ENCODE measurements at regions not wholly inside any gene's neighbourhood (a gene's known extent, or its start where the extent isn't known, plus 50 kb on each side); places are given as distances from the start of the nearest gene placed in this dataset.

- Histone ChIP-seq H3K9ac (ENCODE audit: low read length) (no peak overlapping the region), H3K9me2 (replicated peaks; ENCODE audit: insufficient read depth, low read length) (no peaks in the 10 kb centered on the region), H3K4me1 (ENCODE audit: low read length) (no peaks in the 10 kb centered on the region), H3F3A (ENCODE audit: insufficient read depth, low read length) (no peaks in the 10 kb centered on the region), H3K79me2 (ENCODE audit: low read length) (no peaks in the 10 kb centered on the region), H4K20me1 (ENCODE audit: insufficient read depth, low read length) (no peaks in the 10 kb centered on the region), H3K36me3 (replicated peaks; ENCODE audit: insufficient read depth, low read length) (no peaks in the 10 kb centered on the region), H3K27ac (ENCODE audit: low read length) (no peak overlapping the region), H3K4me2 (ENCODE audit: low read depth, low read length) (no peak overlapping the region), H3K4me3 (ENCODE audit: low read length) (no peak overlapping the region), H3K9me3 (replicated peaks; ENCODE audit: insufficient read depth, low read length) (no peaks in the 10 kb centered on the region), H2AFZ (ENCODE audit: low read length) (no peak overlapping the region), H3K27me3 (replicated peaks; ENCODE audit: insufficient read depth, low read length) (no peaks in the 10 kb centered on the region)
- TF ChIP-seq EZH2phosphoT487 (IDR thresholded peaks at IDR 0.05; ENCODE audit: low read length) (no peak), CTCF (IDR thresholded peaks at IDR 0.05; ENCODE audit: low read length) (no peak), EZH2 (optimal IDR thresholded peaks at IDR 0.05; ENCODE audit: low read depth, low read length) (no peak)
- DNase-seq: no peak
Measured at GRCh38 chr1:101131239-101131843, 105.5 kb upstream of the S1PR1 start.

- TF ChIP-seq CTCF (IDR thresholded peaks at IDR 0.05; ENCODE audit: low read length) (no peak), EZH2phosphoT487 (IDR thresholded peaks at IDR 0.05; ENCODE audit: low read length) (no peak), EZH2 (optimal IDR thresholded peaks at IDR 0.05; ENCODE audit: low read depth, low read length) (no peak)
- no peak overlapping the region for H3K27ac ChIP-seq (ENCODE audit: low read length)
- H3K36me3 ChIP-seq (replicated peaks; ENCODE audit: insufficient read depth, low read length): no peaks in the 10 kb centered on the region
- H3F3A ChIP-seq (ENCODE audit: insufficient read depth, low read length): no peaks in the 10 kb centered on the region
- no peak overlapping the region for H3K9ac ChIP-seq (ENCODE audit: low read length)
- H3K9me3 ChIP-seq (replicated peaks; ENCODE audit: insufficient read depth, low read length): no peaks in the 10 kb centered on the region
- no peaks in the 10 kb centered on the region for H3K27me3 ChIP-seq (replicated peaks; ENCODE audit: insufficient read depth, low read length)
- H3K79me2 ChIP-seq (ENCODE audit: low read length): no peaks in the 10 kb centered on the region
- no peaks in the 10 kb centered on the region for H4K20me1 ChIP-seq (ENCODE audit: insufficient read depth, low read length)
- H2AFZ ChIP-seq (ENCODE audit: low read length): no peak overlapping the region
- H3K4me2 ChIP-seq (ENCODE audit: low read depth, low read length): no peak overlapping the region
- no peaks in the 10 kb centered on the region for H3K4me1 ChIP-seq (ENCODE audit: low read length)
- H3K4me3 ChIP-seq (ENCODE audit: low read length): no peak overlapping the region
- DNase-seq: no peak
- no peaks in the 10 kb centered on the region for H3K9me2 ChIP-seq (replicated peaks; ENCODE audit: insufficient read depth, low read length)
Measured at GRCh38 chr1:101130673-101131072, 105.1 kb upstream of the DPH5 start.

GRCh38 chr1:101128846-101129245 is 103.3 kb upstream of the DPH5 start:
- H4K20me1 ChIP-seq (ENCODE audit: insufficient read depth, low read length): no peaks in the 10 kb centered on the region
- no peaks in the 10 kb centered on the region for H3K27me3 ChIP-seq (replicated peaks; ENCODE audit: insufficient read depth, low read length)
- H3K9me3 ChIP-seq (replicated peaks; ENCODE audit: insufficient read depth, low read length): no peaks in the 10 kb centered on the region
- no peak overlapping the region for H3K9ac ChIP-seq (ENCODE audit: low read length)
- no peaks in the 10 kb centered on the region for H3K4me1 ChIP-seq (ENCODE audit: low read length)
- H3K4me3 ChIP-seq (ENCODE audit: low read length): no peak overlapping the region
- no peak overlapping the region for H2AFZ ChIP-seq (ENCODE audit: low read length)
- H3K4me2 ChIP-seq (ENCODE audit: low read depth, low read length): no peak overlapping the region
- no peaks in the 10 kb centered on the region for H3K9me2 ChIP-seq (replicated peaks; ENCODE audit: insufficient read depth, low read length)
- no peaks in the 10 kb centered on the region for H3K36me3 ChIP-seq (replicated peaks; ENCODE audit: insufficient read depth, low read length)
- no peak for DNase-seq
- no peaks in the 10 kb centered on the region for H3F3A ChIP-seq (ENCODE audit: insufficient read depth, low read length)
- TF ChIP-seq EZH2phosphoT487 (IDR thresholded peaks at IDR 0.05; ENCODE audit: low read length): no peak
- no peak for TF ChIP-seq CTCF (IDR thresholded peaks at IDR 0.05; ENCODE audit: low read length)
- TF ChIP-seq EZH2 (optimal IDR thresholded peaks at IDR 0.05; ENCODE audit: low read depth, low read length): no peak
- H3K27ac ChIP-seq (ENCODE audit: low read length): no peak overlapping the region
- no peaks in the 10 kb centered on the region for H3K79me2 ChIP-seq (ENCODE audit: low read length)

All from MM.1S (cell line).